NCI-H345 treated with DMSO at 0.1 percent for 48 hours (cell line): ENCODE measurements at regions not wholly inside any gene's neighbourhood (a gene's known extent, or its start where the extent isn't known, plus 50 kb on each side); places are given as distances from the start of the nearest gene placed in this dataset.

Experiments
- DNase-seq: peaks from one replicate; lab custom pipeline; 2025; ENCODE audit not compliant: unreplicated experiment; lab: John Stamatoyannopoulos, UW

DNA sequence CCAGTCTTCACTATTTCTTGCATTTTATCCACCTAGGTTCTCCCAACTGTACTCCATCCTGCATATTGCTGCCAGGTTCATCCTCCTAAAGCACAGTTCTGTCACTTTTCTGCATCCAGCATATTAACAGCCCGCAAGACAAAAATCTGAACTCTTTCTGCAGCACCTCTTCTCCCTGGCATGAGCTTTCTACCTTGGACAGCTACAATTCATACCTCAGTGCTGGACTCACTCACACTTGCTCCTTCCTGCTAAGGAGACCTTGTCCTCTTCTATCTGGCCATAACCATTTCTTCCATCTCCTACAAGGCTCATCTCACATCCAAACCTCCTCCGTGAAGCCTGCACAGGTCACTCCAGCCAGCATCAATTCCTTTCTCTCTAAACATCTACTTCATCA lies 170.1 kb upstream of the GRIP1 start:
- no peak for DNase-seq

DNA sequence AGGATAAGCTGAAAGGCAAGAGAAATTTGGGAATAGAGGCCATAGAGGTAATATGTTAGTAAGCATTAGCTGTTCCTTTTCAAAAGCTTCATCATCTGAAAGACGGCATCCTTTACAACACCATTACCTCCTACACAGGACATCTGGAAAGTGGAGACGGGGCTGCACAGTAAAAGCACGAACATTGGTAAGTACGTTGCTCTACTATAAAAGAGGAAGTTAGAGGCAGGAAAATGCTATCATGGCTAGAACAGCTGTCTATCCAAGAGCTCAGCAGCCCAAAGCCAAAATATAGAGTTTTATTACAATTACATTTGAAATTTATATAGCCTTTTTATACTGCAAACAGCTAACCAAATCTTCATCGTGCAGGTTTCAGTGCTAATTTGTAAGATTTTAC lies 172.3 kb upstream of the GRIP1 start:
- no peak for DNase-seq

DNA sequence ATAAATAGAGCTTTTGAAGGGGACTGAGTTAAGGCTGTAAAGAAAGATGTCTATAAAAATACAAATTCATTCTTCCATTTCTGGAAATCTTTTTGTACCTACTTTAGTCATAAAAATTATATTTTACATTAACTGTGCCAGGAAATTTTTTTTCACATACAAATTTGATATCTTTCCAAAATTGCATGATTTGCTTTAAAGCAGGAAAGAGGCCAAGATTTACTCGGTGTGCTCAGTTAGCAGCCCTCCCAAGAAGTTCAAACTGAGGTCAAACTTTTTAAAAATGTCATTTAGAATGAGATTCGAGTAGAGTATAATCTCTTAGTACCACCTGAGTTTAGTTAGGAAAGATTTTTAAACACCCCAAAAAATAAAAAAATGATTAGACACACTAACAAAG lies 173.2 kb upstream of the GRIP1 start:
- DNase-seq, result no peak

DNA sequence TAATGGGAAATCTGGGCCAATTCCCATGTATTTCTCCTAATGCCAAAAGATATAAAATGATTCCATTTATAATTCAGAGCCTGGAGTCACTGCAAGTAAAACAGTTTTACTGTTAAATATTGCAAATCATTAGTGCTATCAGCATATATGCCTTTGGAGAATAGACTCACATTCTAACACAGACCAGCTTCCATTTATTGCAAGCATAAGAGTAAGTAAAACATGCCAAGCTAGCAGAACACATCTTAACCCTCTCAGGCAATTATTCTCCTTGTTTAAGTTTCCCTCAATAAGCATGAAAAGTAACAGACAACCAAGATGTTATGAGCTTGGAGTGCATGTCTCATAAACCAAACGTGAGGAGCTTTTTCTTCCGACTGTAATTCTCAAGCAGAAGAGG lies 173.9 kb upstream of the GRIP1 start:
- DNase-seq, result no peak

DNA sequence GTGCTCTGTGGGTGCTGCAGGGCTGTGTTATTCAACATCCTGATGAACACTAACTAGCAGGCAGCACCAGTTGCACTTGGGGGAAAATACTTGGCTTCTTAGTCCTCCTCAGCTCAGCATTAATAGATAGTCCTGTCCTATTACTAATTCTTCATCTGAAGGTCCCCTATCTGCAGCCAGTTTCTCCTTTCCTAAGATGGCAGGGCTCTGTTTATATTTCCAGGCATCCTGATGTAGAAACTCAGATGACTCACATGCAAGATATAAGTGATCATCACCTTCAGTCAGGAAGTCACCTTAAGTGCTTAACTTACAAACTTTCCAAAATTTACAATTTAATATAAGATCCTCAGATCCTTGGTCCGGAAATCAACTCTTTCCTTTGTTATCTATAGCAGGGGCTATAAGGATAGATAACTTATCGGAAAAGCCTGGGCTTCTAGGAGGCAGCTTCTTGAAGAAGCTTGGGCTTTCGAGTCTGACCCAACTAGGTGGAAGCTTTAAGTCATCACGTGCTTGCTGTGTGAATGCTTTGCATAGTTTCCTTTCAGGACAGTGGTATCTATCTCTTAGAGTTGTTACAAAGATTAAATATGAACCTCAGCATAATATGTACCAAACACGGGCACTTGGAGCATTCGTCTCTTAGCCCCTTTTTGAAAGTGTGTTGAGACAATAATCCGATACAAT lies 181.0 kb upstream of the GRIP1 start:
- DNase-seq, result no peak

DNA sequence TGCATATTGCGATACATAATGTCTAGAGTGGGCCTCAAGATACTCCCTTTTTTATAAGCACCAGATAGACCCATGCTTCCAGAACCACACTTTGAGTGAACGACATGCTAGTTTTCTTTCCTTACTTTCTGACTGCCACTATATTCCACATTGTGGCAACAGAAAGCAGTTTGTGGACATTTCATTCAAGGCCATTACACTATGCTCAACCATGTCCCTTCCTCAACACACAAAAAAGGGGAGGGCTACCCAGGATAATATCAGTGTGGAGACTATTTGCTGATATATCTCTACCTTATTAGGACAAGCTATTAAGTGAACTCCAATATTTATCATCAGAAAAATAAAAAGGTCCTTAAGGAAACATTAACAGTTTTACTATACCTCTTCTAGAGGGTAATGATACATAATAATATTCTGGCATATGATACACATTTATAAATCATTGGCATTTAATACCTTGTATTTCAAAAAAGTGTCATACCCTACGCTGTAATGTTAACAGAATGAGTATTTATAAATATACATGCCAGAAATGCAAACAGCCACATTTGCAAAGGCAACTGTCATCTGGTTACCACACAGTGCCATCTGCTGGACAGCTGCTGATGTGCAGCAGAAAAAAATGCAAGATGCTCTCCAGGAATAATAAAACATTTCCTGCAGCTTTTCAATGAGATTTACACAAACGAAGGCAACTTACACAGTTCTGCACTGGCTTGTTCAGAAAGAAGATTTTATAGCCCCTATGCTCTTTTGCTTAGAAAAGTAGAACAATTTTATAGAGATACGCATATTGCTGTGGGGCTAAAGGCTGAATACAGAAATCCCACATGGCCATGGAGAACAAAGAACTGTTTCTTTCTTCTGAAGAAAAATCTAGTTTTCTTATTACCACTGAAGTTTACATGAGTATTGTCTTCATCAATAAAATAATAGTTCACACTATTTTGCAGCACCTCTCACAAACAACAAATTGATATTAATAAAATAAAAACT lies 182.2 kb upstream of the GRIP1 start:
- peak; percentile 47 for DNase-seq

DNA sequence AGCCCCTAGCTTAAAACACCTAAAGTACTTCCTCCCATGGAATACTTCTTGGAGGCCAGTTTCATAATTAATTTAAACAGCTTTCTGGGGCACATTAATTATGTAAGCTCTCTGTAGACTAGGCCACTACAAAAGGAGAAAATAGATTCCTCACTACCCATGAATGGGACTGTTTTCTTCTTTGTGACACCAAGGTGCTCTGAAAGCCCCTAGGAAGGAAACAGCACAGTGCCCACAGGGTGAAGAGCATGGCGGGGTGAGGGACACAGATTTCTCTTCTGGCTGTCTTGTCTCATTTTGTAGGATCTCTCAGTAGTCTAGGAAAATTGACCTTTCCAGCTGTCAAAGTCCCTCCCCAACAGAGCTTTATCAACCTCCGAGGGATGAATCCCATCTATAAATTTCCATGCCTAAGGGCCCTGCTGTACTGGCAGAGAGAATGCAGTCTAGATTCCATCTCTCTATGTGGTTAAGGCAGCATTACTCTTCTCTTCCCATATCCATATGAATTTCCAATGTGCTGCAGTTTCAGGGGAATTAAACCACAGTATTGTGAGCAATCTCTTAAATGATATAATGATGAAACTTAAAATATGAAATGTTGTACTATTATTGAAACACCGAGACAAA lies 183.6 kb upstream of the GRIP1 start:
- no peak for DNase-seq

DNA sequence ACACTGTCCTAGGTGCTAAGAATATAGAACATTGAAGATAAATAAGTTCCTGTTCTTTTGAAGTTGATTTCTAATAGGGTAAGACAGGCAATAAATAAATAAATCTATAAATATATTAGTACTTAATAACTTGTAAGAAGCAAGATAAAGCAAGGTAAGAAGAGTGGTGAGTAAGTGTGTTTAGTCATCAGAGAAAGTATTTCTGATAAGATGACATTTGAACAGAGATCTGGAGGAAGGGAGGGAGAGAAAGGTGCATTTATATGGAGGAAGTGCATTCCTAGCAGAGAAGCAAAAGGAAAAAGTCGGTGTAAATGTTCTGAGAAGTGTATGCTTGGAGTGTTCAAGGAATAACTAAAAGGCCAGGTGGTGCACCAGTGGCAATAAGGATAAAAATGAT lies 184.4 kb upstream of the GRIP1 start:
- DNase-seq, result no peak

DNA sequence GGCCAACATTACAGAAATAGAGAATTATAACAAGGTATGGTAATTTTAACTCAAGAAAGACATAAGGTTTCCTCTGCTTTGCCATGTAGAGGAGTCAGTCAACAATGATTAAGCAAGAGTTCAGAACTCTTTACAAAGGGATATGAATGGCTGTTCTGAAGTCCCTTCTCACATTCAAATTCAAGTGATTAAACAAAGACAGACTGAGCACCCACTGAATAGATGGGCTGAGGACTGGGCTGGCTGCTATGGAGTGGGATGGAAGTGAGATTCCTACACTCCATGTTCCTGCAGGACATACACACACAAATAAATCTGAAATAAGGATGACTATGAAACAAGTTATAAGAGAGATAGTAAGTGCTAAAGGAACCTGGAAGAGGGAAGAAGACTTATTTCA lies 199.0 kb upstream of the GRIP1 start:
- no peak for DNase-seq

DNA sequence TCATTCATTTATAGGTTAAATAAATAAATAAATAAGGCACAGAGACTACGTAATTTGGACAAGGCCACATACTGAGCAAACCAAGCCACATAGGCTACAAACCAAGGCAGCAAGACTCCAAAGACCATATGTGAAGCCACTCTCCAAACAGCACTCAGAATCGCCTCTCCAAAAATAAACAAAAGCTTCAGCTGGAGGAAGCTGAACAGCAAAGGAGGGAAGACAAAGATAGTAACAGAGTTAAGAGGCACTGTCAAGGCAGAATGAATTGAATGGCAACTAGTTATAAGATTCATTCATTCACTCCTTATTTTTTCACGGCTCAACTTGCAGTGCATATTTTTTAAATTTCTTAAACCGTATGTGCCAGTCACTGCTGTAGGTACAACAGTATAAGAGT lies 200.5 kb upstream of the GRIP1 start:
- DNase-seq, result peak; percentile 40

DNA sequence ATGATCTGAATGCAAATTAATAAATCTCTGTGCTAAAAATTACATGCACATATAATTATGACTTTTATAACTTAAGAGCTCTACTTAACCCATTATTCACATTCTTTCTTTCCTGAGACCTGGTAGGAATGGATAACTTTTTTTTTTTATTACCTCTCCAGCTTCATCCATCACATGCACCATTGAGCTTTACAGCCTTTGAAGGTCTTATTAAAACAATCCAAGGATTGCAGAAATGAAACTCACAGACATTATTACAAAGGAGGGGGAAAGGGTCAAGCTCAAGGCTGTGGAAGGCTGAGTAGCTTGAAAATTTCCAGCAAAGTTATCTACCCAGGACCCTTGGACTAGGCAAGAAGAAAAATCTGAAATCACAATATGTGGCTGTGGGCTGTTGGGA lies 202.5 kb upstream of the GRIP1 start:
- DNase-seq, result no peak

DNA sequence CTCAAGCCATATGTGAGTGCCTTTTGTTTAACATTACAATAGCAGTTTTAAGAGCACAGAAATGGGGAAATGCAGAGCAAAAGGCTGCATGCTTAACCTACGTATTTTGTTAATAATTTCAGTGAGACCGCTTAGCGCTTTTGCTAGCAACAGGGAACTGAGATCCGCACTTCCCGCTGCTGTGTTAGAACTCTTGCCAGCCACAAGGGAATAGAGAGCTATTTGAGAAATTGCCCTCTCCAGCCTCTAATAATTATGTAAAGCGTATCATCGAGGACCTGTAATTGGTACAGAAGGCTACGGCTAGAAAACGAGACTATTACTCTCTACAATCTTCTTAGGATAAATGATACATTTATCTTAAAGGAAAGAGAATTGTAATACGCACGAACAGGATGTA lies 205.2 kb upstream of the GRIP1 start:
- DNase-seq, result no peak

DNA sequence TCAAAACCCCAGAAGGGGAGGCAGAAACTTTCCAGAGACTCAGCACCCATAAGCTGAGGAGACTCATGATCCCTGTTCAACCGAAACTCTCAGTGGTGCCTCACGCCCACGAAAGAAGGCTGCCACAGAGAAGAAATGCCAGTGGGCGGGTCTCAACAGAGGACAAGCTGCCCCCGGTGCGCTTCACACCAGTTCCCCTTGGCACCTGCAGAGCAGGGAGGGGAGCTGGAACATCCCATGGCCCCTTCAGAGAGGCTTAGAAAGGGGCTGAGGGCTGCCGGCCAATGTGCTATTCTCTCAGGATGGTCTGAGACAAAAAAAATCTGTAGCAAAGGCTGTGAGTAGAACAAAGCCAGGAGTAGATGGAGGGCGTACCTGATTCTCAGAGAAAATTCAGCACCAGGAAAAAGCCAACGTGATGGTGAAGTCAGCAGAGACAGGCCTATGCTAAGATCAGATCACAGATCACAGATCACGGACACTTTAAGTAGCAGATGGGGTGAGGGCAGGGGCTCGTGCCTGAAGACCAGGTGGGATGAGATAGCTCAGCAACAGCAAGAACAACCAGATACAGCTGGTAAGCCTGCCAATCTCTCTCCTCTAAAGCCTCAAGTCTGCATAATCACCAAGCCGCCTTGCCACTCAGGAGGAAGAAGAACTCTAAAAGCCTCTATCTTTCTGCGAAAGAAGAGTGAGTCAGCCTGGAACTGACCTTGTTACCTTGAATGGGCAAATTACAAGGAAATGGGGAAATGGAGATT lies 206.4 kb upstream of the GRIP1 start:
- no peak for DNase-seq

DNA sequence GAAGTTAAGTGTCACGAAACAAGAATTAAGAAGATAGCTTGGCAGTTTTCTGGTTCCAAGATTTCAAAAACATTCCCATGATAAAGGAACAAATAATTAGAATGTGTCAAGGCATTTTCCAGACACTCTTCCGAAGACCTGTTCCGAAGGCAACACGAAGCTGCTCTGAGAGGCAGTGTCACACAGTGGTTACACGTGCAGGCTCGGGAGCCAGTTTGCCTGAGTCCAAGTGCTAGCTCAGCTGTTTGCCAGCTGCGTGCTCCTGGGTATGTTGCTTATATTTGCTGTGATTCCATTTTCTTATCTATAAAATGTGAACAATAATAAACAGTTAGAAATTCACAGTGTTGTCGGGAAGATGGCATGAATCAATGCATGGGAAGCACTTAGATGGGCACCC lies 217.9 kb upstream of the GRIP1 start:
- DNase-seq, result no peak

DNA sequence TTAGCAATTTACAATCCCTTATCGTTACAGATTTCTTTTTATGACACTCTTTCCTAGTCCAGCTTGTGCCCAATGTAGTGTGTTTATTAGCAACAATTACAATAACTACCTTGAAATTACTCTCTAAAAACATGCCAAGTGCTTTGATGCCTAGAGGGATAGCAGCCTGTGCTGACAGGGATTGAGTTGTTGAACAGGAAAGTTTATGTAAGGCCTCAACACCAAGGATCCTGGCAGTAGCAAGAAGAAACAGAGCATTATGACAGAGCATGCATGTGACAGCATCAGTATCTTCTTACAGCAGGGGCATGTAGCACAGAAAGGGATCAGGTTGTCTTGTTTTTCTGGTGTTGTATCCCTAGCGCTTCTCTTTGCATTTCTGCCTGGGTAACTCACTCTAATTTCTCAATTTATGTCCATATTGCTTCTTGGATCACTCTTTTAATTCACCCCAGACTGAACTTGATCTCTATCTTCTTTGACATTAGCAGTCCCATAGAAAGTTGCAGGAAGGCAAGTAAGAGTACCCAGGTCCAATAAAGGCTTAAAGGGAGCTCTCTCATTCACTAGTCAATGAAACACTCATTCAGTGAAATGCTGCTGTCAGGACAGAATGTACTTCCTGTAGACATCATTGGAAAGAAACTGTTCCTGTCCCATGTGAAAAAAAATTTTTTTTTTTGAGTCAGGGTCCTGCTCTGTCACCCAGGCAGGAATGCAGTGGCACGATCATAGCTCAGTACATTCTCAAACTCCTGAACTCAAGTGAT lies 220.0 kb upstream of the GRIP1 start:
- DNase-seq, result no peak

DNA sequence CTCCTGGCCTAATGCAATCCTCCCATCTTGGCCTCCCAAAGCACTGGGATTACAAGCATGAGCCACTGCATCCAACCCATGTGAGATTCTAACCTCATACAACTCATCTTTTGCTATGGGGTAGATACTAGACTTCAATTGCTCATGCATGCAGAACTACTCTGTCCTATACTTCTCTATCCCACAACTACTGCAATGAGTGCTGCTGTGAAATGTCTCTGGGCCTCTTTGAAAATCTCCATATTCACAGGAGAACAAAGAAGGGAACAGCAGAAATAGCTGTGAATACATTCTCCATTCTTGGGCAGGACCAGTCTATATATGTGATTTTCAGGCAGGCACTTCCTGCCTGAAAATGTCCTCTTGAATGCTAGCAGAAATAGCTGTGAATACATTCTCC lies 220.7 kb upstream of the GRIP1 start:
- no peak for DNase-seq

DNA sequence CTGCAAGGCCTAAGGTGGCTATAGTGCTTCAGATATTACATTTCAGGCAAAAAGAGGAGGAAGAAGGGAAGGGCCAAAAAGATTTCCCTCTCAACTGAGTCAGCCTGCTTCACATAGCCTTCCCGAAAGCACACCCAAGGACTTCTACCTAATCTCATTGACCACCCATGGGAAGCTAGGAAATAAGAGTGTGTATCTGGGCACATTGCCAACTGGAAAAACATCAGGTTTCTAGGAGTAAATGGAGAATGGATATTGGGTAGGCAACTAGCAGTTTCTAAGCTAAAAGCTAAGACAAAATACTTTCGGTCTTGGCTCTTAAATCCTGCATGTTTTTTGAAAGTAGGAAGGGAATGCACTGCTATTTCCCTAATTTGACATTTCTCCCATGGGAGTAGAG lies 221.7 kb upstream of the GRIP1 start:
- peak; percentile 52 for DNase-seq

DNA sequence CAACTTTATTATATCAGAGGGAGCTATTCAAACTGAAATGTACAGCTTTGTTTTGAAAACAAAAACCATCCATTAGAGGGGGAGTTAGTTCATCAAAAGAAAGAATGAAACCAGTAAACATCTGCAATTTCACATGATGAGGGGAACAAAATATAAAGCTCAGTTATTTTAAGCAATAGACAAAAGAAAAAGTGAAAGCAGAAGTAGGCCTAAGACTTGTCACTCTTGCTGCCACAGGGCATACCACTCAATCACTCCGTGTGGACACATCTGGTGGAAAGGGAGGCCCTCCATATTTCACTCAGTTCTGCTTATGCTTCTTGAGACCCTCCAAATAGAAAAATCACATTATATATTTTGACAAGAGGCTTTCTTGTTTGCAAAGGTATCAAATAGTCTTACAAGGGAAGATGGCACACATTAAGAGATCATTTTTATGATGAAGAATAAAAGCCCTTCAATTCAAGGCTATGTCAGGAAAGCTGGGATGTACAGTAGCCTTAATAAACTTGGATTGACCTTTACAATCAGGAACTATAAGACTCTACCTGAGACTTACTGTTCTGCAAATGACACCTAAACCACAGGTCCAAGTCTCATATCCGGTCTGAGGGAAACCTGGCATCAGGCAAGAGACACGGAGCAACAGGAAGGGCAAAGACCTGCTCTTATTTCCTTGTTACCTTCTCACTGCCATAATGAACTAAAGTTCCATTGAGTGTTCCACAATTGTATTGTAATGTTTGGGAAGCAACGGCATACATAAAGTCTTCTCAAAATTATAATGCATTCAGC lies 222.5 kb upstream of the GRIP1 start:
- no peak for DNase-seq

DNA sequence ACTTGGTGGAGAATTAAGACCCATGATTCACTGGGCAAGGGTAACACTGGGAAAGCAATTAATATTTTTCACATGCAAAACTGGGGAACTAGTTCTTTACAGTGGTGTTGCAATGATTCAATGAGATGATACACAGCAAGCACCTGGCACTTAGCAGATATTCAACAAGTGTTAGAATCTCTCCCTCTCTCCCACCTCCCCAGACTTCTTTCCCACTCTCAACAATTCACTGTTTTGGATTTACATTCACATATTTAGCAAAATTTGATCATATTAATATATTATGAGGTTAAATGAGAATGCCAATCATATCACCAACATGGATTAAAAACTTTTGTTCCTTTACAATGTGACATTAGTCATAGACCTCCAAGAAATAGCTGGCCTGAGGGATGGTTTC lies 223.1 kb upstream of the GRIP1 start:
- no peak for DNase-seq
